ENCODE measurements at regions not wholly inside any gene's neighbourhood (a gene's known extent, or its start where the extent isn't known, plus 50 kb on each side); places are given as distances from the start of the nearest gene placed in this dataset.

- TF ChIP-seq ZNF462 (CRISPR knock-in tag; IDR thresholded peaks at IDR 0.05) (no peak), CTCF (conservative IDR thresholded peaks at IDR 0.05; ENCODE audit: low read depth in 2 of 2) (no peak), ZNF331 (CRISPR knock-in tag; IDR thresholded peaks at IDR 0.05; ENCODE audit: low read depth) (no peak), STAT1 (IDR thresholded peaks at IDR 0.05; ENCODE audit: unreplicated experiment) (no peak), POLR2AphosphoS5 (IDR thresholded peaks at IDR 0.05; ENCODE audit: low read depth) (no peak)
Measured at GRCh38 chr3:31346542-31346979, 186.2 kb upstream of the STT3B start (continued).

GRCh38 chr3:31349001-31349748 lies 183.6 kb upstream of the STT3B start:
- no peak overlapping the region for H3K27ac Mint-ChIP-seq
- Histone ChIP-seq H4K20me1 (replicated peaks; ENCODE audit: insufficient read depth) (no peaks in the 10 kb centered on the region), H3K27me3 (ENCODE audit: insufficient read depth) (no peaks in the 10 kb centered on the region), H3F3A (replicated peaks; ENCODE audit: low read depth) (no peaks in the 10 kb centered on the region), H3K9me2 (ENCODE audit: insufficient read depth) (peaks cover 7% of the 10 kb centered on the region), H3K4me3 (no peak overlapping the region), H2AFZ (no peak overlapping the region), H3K4me1 (ENCODE audit: insufficient read depth) (peaks cover 13% of the 10 kb centered on the region), H3K36me3 (ENCODE audit: insufficient read depth) (no peaks in the 10 kb centered on the region), H3K79me2 (replicated peaks; ENCODE audit: insufficient read depth) (no peaks in the 10 kb centered on the region), H3K27ac (ENCODE audit: low read depth) (no peak overlapping the region), H3K4me2 (no peak overlapping the region)
- no peak for ATAC-seq
- H3K27me3 Mint-ChIP-seq (ENCODE audit: insufficient read depth, low read depth, poor library complexity) = peaks cover 2% of the 10 kb centered on the region
- DNase-seq (ENCODE audit: low spot score) = no peak
- H3K4me1 Mint-ChIP-seq = peaks cover 19% of the 10 kb centered on the region
- TF ChIP-seq CREB1 (CRISPR knock-in tag; IDR thresholded peaks at IDR 0.05; ENCODE audit: low read depth) = no peak
- no peak overlapping the region for H3K4me3 Mint-ChIP-seq
- peaks cover 8% of the 10 kb centered on the region; the same call in 1 of the 3 replicates for H3K9me3 Mint-ChIP-seq
- no peaks in the 10 kb centered on the region; the same call in 2 of the 3 replicates for H3K36me3 Mint-ChIP-seq (ENCODE audit: low read depth)
